ENCODE measurements at regions not wholly inside any gene's neighbourhood (a gene's known extent, or its start where the extent isn't known, plus 50 kb on each side); places are given as distances from the start of the nearest gene placed in this dataset.

DNA sequence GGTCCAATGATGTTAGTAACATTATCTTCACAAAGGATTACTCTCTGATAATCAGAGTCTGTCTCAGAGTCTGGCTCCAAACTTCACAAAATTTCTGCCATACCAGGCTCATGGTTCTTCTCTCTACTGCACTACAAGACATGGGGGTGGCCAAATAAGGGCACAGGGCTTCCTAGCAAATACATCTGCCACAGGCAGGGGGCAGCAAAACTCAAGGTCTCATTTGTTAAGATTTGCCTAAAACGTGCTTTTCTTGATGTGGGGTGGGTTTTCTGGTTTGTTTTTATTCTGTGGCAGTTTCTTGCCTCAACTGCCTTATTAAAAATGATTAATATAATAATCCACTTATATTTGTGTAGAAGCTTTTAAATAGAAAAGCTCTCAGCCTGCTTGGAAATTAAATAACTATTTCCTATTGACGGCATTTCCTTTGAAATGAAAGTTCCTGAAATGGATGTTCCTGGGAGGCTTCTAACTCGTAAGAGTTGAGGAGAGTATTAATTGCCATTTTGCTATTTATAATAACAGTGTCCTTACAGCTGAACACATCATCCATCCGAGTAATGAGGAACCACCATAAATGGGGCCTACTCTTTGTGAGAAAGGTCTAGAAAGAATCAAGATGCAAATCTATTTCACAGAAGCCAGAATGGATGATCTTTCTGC is 53.8 kb downstream of the SST start:
- H3K27ac Mint-ChIP-seq = no peak overlapping the region
- no peaks in the 10 kb centered on the region for H3K4me1 Mint-ChIP-seq
- no peaks in the 10 kb centered on the region for H3K36me3 Mint-ChIP-seq
- H3K9ac ChIP-seq (ENCODE audit: insufficient read depth, low read length, poor library complexity, severe bottlenecking) = no peak overlapping the region
- no peaks in the 10 kb centered on the region for H4K20me1 ChIP-seq (ENCODE audit: insufficient read depth, low read length)
- peaks cover 2 to 6% (median 3%) of the 10 kb centered on the region in 3 donors for H3K27me3 Mint-ChIP-seq (ENCODE audit: low read depth in 3 of 3)
- no peak overlapping the region for H3K27ac ChIP-seq (ENCODE audit: low read depth in 1 of 2, low read length in 2 of 2)
- intact Hi-C loops (cut with micrococcal nuclease) = loop anchor here in 1 of 2 donors (5.0 kb wide), 1 partner anchor 1531 kb away; no protein-coding TSS in a partner anchor
- no peak overlapping the region for H3K4me3 ChIP-seq (replicated peaks in 1 of 3; ENCODE audit: low read depth in 2 of 3, low read length in 3 of 3)
- no peaks in the 10 kb centered on the region for H3K9me3 Mint-ChIP-seq
- no peaks in the 10 kb centered on the region for H3K4me1 ChIP-seq (ENCODE audit: control insufficient read depth in 1 of 2, insufficient read depth in 2 of 2, low read length in 2 of 2)
- peaks cover 0 to 2% of the 10 kb centered on the region in 2 donors for H3K27me3 ChIP-seq (ENCODE audit: control insufficient read depth in 2 of 2, insufficient read depth in 2 of 2, low read length in 2 of 2)
- H3K4me3 Mint-ChIP-seq = no peak overlapping the region
- no peaks in the 10 kb centered on the region for H3K79me2 ChIP-seq (ENCODE audit: insufficient read depth, low read length)
- no peak overlapping the region for H2AFZ ChIP-seq (ENCODE audit: insufficient read depth, low read depth, low read length, poor library complexity, severe bottlenecking)
- TF ChIP-seq CTCF (IDR thresholded peaks at IDR 0.05) = peak; percentile 87
- no peak overlapping the region for H3K4me2 ChIP-seq (replicated peaks; ENCODE audit: extremely low read depth, low read length, poor library complexity, severe bottlenecking)
- H3K36me3 ChIP-seq (replicated peaks in 1 of 2; ENCODE audit: control insufficient read depth in 1 of 2, insufficient read depth in 2 of 2, low read length in 2 of 2) = no peaks in the 10 kb centered on the region
- peak; percentile 23 to 52 (median 35) for DNase-seq
- no CpG with 5 or more reads among the region's 4 CpGs for WGBS (ENCODE audit: insufficient coverage)
- H3K9me3 ChIP-seq (replicated peaks in 1 of 2; ENCODE audit: control insufficient read depth in 1 of 2, insufficient read depth in 1 of 2, low read length in 2 of 2) = no peaks in the 10 kb centered on the region

- no peaks in the 10 kb centered on the region for H3K79me2 ChIP-seq (ENCODE audit: insufficient read depth, low read length)
- WGBS (ENCODE audit: insufficient coverage) = no CpG with 5 or more reads among the region's 3 CpGs
- Mint-ChIP-seq H3K4me3 (no peak overlapping the region), H3K4me1 (no peaks in the 10 kb centered on the region), H3K27ac (no peak overlapping the region), H3K27me3 (ENCODE audit: low read depth in 3 of 3) (peaks cover 2 to 6% (median 3%) of the 10 kb centered on the region in 3 donors), H3K36me3 (no peaks in the 10 kb centered on the region), H3K9me3 (no peaks in the 10 kb centered on the region)
- no peaks in the 10 kb centered on the region for H3K9me3 ChIP-seq (replicated peaks in 1 of 2; ENCODE audit: control insufficient read depth in 1 of 2, insufficient read depth in 1 of 2, low read length in 2 of 2)
- H3K36me3 ChIP-seq (replicated peaks in 1 of 2; ENCODE audit: control insufficient read depth in 1 of 2, insufficient read depth in 2 of 2, low read length in 2 of 2) = no peaks in the 10 kb centered on the region
- no peak overlapping the region for H3K9ac ChIP-seq (ENCODE audit: insufficient read depth, low read length, poor library complexity, severe bottlenecking)
- DNase-seq = no peak
- TF ChIP-seq CTCF (IDR thresholded peaks at IDR 0.05) = no peak
- no peak overlapping the region for H3K27ac ChIP-seq (ENCODE audit: low read depth in 1 of 2, low read length in 2 of 2)
- intact Hi-C loops (cut with micrococcal nuclease) = loop anchor here in 1 of 2 donors (5.0 kb wide), 1 partner anchor 1532 kb away; no protein-coding TSS in a partner anchor
- no peak overlapping the region for H2AFZ ChIP-seq (ENCODE audit: insufficient read depth, low read depth, low read length, poor library complexity, severe bottlenecking)
- H3K4me1 ChIP-seq (ENCODE audit: control insufficient read depth in 1 of 2, insufficient read depth in 2 of 2, low read length in 2 of 2) = no peaks in the 10 kb centered on the region
- H3K27me3 ChIP-seq (ENCODE audit: control insufficient read depth in 2 of 2, insufficient read depth in 2 of 2, low read length in 2 of 2) = peaks cover 0 to 2% of the 10 kb centered on the region in 2 donors
- H4K20me1 ChIP-seq (ENCODE audit: insufficient read depth, low read length) = no peaks in the 10 kb centered on the region
- H3K4me3 ChIP-seq (replicated peaks in 1 of 3; ENCODE audit: low read depth in 2 of 3, low read length in 3 of 3) = no peak overlapping the region
- H3K4me2 ChIP-seq (replicated peaks; ENCODE audit: extremely low read depth, low read length, poor library complexity, severe bottlenecking) = no peak overlapping the region
Observed at GRCh38 chr3:187615630-187616029, 54.6 kb downstream of the SST start.
